ENCODE measurements at regions not wholly inside any gene's neighbourhood (a gene's known extent, or its start where the extent isn't known, plus 50 kb on each side); places are given as distances from the start of the nearest gene placed in this dataset.
"Not testable (repeated sequence)": the region's sequence is repeated elsewhere in the genome, so short reads cannot be mapped to it uniquely, and the experiment has no call there.

DNA sequence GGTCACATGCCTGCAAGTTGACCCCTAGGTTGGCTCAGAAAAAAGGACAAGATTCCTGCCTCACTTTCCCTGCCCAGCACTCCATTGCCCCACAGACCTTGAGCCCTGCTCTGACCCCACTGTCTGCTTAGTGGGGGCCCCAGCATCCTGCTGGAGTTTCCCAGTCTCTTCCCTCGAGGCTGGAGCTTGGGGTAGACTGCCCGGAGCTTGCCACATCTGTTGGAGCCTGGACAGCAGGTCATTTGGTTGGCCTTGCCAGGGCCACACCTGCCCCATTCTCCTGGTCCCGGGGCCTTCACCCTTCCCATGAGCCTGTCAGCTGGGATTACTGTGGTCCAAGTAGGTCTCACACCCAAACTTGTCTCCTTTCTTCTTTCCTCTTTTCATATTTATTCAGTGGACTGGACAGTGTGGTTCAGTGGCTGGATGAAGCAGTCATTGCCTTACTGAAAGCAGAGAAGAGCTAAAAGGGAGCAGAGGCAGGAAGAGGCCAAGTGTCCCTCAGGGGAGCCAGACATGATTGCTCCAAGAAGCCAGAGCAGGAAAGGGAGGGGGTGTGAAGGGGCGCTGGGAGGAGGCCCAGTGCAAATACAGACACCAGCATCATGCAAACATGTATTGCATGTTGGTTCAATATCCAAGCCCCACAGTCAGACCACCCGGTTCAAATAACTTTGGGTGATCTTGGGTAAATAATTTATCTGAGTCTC is 56.2 kb upstream of the CACUL1 start:
- WGBS, 2 donors, result 61 to 73% methylated on average over 4 to 5 of the region's 5 CpGs
- Histone ChIP-seq H3K27ac (no peak overlapping the region), H3K27me3 (no peaks in the 10 kb centered on the region), H3K4me3 (no peak overlapping the region), H3K9me3 (no peaks in the 10 kb centered on the region), H3K36me3 (ENCODE audit: low read depth, missing control alignments) (no peaks in the 10 kb centered on the region), H3K4me1 (no peaks in the 10 kb centered on the region)
- no peak for TF ChIP-seq POLR2A (IDR thresholded peaks at IDR 0.05)
- TF ChIP-seq, protein P1, sequence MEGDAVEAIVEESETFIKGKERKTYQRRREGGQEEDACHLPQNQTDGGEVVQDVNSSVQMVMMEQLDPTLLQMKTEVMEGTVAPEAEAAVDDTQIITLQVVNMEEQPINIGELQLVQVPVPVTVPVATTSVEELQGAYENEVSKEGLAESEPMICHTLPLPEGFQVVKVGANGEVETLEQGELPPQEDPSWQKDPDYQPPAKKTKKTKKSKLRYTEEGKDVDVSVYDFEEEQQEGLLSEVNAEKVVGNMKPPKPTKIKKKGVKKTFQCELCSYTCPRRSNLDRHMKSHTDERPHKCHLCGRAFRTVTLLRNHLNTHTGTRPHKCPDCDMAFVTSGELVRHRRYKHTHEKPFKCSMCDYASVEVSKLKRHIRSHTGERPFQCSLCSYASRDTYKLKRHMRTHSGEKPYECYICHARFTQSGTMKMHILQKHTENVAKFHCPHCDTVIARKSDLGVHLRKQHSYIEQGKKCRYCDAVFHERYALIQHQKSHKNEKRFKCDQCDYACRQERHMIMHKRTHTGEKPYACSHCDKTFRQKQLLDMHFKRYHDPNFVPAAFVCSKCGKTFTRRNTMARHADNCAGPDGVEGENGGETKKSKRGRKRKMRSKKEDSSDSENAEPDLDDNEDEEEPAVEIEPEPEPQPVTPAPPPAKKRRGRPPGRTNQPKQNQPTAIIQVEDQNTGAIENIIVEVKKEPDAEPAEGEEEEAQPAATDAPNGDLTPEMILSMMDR (IDR thresholded peaks at IDR 0.05), result no peak
- intact Hi-C loops (cut with DNase I; ENCODE audit: low total_unique reads), result no loop called here
- no peak for DNase-seq

DNA sequence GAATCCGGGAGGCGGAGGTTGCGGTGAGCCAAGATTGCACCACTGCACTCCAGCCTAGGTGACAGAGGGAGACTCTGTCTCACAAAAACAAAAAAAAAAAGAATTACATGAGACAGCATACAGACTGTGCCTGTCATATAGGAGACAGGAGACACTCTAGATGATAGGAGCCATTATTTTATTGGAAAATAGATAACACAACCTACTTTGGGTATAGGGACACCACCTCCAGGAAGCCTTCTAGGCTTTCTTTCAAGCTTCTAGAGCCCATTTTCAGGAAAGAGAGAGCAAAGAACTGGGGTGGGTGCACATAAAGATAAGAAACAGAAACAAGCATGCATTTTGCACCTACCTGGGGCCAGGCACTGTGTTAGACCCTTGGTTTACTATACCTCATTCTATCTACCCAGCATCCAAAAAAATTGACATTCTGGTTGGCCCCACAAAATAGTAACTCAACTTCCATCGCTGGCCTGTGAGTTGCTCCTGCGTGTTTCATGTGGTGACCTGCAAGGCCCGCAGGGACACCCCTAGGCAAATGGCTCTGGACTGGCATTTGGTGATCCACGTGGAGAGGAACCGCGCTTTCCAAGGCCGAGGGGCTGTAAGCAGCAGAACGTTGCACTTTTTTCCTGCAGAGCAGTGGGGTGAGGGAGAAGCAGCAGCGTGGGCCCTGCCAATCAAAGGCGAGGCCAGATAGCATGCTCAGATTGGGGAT is 57.1 kb upstream of the CACUL1 start:
- intact Hi-C loops (cut with DNase I; ENCODE audit: low total_unique reads), result no loop called here
- H3K36me3 ChIP-seq (ENCODE audit: low read depth, missing control alignments), result no peaks in the 10 kb centered on the region
- H3K27me3 ChIP-seq, result no peaks in the 10 kb centered on the region
- WGBS, 2 donors, result 63 to 74% methylated on average over 12 to 13 of the region's 13 CpGs
- no peaks in the 10 kb centered on the region for H3K9me3 ChIP-seq
- no peak for DNase-seq
- TF ChIP-seq POLR2A (IDR thresholded peaks at IDR 0.05), result no peak
- TF ChIP-seq, protein P1 (IDR thresholded peaks at IDR 0.05), result no peak
- H3K4me3 ChIP-seq, result no peak overlapping the region
- no peak overlapping the region for H3K27ac ChIP-seq
- no peaks in the 10 kb centered on the region for H3K4me1 ChIP-seq

DNA sequence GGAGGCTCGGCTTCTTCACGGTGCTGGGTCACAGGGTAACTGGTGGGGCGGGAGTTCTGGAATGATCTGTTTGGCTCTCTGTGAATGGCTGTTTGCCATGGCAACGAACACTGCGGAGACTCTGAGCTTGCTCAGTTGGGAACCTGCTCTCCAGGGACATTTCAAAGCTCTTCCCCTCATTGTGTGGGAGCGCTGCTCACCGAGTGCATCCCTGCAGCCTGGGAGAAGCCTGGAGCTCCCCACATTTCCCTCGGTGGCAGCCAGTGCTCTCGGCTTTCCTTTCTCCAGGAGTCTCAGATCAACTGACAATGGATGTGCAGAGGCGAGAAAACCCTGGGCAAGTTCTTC is 57.6 kb upstream of the CACUL1 start:
- intact Hi-C loops (cut with DNase I; ENCODE audit: low total_unique reads), result no loop called here
- Histone ChIP-seq H3K9me3 (no peaks in the 10 kb centered on the region), H3K4me1 (no peaks in the 10 kb centered on the region), H3K27ac (no peak overlapping the region), H3K4me3 (no peak overlapping the region), H3K27me3 (no peaks in the 10 kb centered on the region), H3K36me3 (ENCODE audit: low read depth, missing control alignments) (no peaks in the 10 kb centered on the region)
- WGBS, 2 donors, result 48 to 51% methylated on average over 10 of the region's 10 CpGs
- TF ChIP-seq, protein P1 (IDR thresholded peaks at IDR 0.05), result no peak
- TF ChIP-seq POLR2A (IDR thresholded peaks at IDR 0.05), result no peak
- DNase-seq, result no peak

- H3K27ac ChIP-seq; DNase-seq; H3K4me3 ChIP-seq; H3K27me3 ChIP-seq; H3K9me3 ChIP-seq; H3K36me3 ChIP-seq (ENCODE audit: low read depth, missing control alignments); intact Hi-C loops (cut with DNase I; ENCODE audit: low total_unique reads); H3K4me1 ChIP-seq: not testable (repeated sequence)
- 91% methylated on average over 13 of the region's 13 CpGs for WGBS, 2 donors
These were observed 58.2 kb upstream of the CACUL1 start for GRCh38 chr10:118813001-118813400.

DNA sequence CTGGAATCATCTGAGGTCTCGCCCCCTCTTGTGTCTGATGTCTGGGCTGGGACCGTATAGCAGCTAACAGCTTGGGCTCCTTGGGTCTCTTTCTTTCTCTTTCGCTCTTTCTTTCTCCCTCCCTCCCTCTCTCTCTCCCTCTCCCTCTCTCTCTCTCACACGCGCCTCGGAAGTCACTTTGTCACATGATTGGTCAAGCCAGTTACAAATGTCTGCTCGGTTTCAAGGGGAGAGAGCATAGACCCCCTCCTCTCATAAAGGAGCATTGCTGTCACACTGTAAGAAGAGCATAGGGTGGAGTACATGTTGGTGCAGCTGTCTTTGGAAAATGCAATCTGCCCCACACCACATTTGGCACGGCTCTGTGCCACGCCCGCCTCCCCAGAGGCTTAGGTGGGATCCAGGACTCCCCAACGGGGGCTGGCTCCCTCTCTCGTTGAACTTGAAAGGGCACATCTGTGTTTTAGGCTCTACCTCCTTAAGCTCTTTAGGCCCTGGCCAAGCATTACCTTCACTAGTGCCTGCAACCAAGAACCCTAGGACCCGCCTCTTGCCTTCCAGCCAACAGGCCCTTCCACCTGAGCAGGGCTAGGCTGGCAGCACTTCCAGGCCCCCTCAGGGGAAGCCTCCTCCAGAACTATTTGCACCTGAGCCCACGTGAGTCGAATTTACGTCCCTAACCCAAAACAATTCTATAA is 61.9 kb upstream of the CACUL1 start:
- TF ChIP-seq, protein P1 (IDR thresholded peaks at IDR 0.05), result no peak
- TF ChIP-seq POLR2A (IDR thresholded peaks at IDR 0.05), result no peak
- no peak for DNase-seq
- no peaks in the 10 kb centered on the region for H3K27me3 ChIP-seq
- 82 to 85% methylated on average over 16 of the region's 16 CpGs for WGBS, 2 donors
- no peak overlapping the region for H3K4me3 ChIP-seq
- no peaks in the 10 kb centered on the region for H3K36me3 ChIP-seq (ENCODE audit: low read depth, missing control alignments)
- H3K4me1 ChIP-seq, result no peaks in the 10 kb centered on the region
- no peaks in the 10 kb centered on the region for H3K9me3 ChIP-seq
- intact Hi-C loops (cut with DNase I; ENCODE audit: low total_unique reads), result no loop called here
- no peak overlapping the region for H3K27ac ChIP-seq

Data from testis (tissue), 2 donors.